RCC 7860 (cell line): ENCODE measurements at regions not wholly inside any gene's neighbourhood (a gene's known extent, or its start where the extent isn't known, plus 50 kb on each side); places are given as distances from the start of the nearest gene placed in this dataset.

Experiments used
- DNase-seq: peaks from one replicate; pipeline ENCODE4 v3.0.0-alpha.2; 2015; ENCODE audit warnings: low spot score
- FAIRE-seq: peaks from 2 replicates; lab custom pipeline; 2012; peaks lifted over from hg19 to GRCh38; lab: Jason Lieb, UNC

- DNase-seq (no peak), FAIRE-seq (no peak)
Observed at GRCh38 chr1:208868554-208868953, 624.4 kb upstream of the PLXNA2 start.

- no peak for DNase-seq
- no peak for FAIRE-seq
Observed at GRCh38 chr1:208874915-208875314, 630.7 kb upstream of the PLXNA2 start.

- FAIRE-seq (no peak), DNase-seq (no peak)
Observed at GRCh38 chr1:208879022-208879421, 634.8 kb upstream of the PLXNA2 start.

GRCh38 chr1:208880433-208881100 is 636.4 kb upstream of the PLXNA2 start:
- no peak for DNase-seq
- FAIRE-seq: no peak

- FAIRE-seq (no peak), DNase-seq (no peak)
Observed at GRCh38 chr1:208885060-208885459, 640.9 kb upstream of the PLXNA2 start.

GRCh38 chr1:208885650-208886049 is 641.5 kb upstream of the PLXNA2 start:
- DNase-seq (no peak), FAIRE-seq (no peak)

GRCh38 chr1:208888376-208888775 is 644.2 kb upstream of the PLXNA2 start:
- DNase-seq (no peak), FAIRE-seq (no peak)

- no peak for DNase-seq
Observed at GRCh38 chr1:208892147-208892546, 648.0 kb upstream of the PLXNA2 start.

GRCh38 chr1:208893251-208893650 is 649.1 kb upstream of the PLXNA2 start:
- no peak for FAIRE-seq

More at GRCh38 chr1:208892147-208892546, 648.0 kb upstream of the PLXNA2 start:
- FAIRE-seq: no peak

GRCh38 chr1:208895181-208895580 is 651.0 kb upstream of the PLXNA2 start:
- no peak for DNase-seq
- no peak for FAIRE-seq

More at GRCh38 chr1:208893251-208893650, 649.1 kb upstream of the PLXNA2 start:
- DNase-seq: no peak

- FAIRE-seq: no peak
- no peak for DNase-seq
Observed at GRCh38 chr1:208895820-208896219, 651.6 kb upstream of the PLXNA2 start.

- no peak for FAIRE-seq
- no peak for DNase-seq
Observed at GRCh38 chr1:208896768-208897167, 652.6 kb upstream of the PLXNA2 start.

- no peak for DNase-seq
- FAIRE-seq: no peak
Observed at GRCh38 chr1:208899438-208899837, 655.3 kb upstream of the PLXNA2 start.

- no peak for DNase-seq
- no peak for FAIRE-seq
Observed at GRCh38 chr1:208903251-208903905, 659.2 kb upstream of the PLXNA2 start.

GRCh38 chr1:208907790-208908189 is 663.6 kb upstream of the PLXNA2 start:
- FAIRE-seq (no peak), DNase-seq (no peak)

GRCh38 chr1:208909011-208909984 is 665.1 kb upstream of the PLXNA2 start:
- FAIRE-seq: no peak

GRCh38 chr1:208910161-208910560 is 666.0 kb upstream of the PLXNA2 start:
- FAIRE-seq (no peak), DNase-seq (no peak)

More at GRCh38 chr1:208909011-208909984, 665.1 kb upstream of the PLXNA2 start:
- DNase-seq: no peak

GRCh38 chr1:208917281-208917680 is 666.2 kb upstream of the CAMK1G start:
- no peak for DNase-seq
- FAIRE-seq: no peak

GRCh38 chr1:208917723-208918122 is 665.8 kb upstream of the CAMK1G start:
- FAIRE-seq (no peak), DNase-seq (no peak)

GRCh38 chr1:208918160-208918559 is 665.4 kb upstream of the CAMK1G start:
- no peak for FAIRE-seq
- DNase-seq: no peak

- FAIRE-seq (no peak), DNase-seq (no peak)
Observed at GRCh38 chr1:208919371-208919770, 664.1 kb upstream of the CAMK1G start.
